Transverse colon (tissue), 4 donors: ENCODE measurements at regions not wholly inside any gene's neighbourhood (a gene's known extent, or its start where the extent isn't known, plus 50 kb on each side); places are given as distances from the start of the nearest gene placed in this dataset.

Source experiments
- EP300 ChIP-seq: sonication (generic); formaldehyde crosslinking; IDR thresholded peaks from one replicate; pipeline ENCODE4 v1.6.1; 2017; ENCODE audit warnings: antibody characterized with exemption, low read depth
- POLR2A ChIP-seq: fragments of 450-650 bp; IDR thresholded peaks from one replicate; pipeline ENCODE4 v1.6.1; 2016; ENCODE audit warnings: antibody characterized with exemption, mild to moderate bottlenecking, moderate library complexity
- POLR2AphosphoS5 ChIP-seq, 3 donors: sonication (generic); formaldehyde crosslinking; IDR thresholded peaks; one replicate each; pipeline ENCODE4 v1.6.1; 2016; ENCODE audit warnings: antibody characterized with exemption in 3 of 3
- TF ChIP-seq, protein P1 (sequence below), 5 experiments: fragments of 200-600 bp in 3 of 5; fragments of 450-650 bp in 2 of 5; sonication (generic) in 3 of 5; IDR thresholded peaks; 1 replicate in 2 of 5; 2 replicates in 3 of 5; pipeline ENCODE4 v1.5.1; 2016 to 2017; ENCODE audit warnings: antibody characterized with exemption in 5 of 5, inconsistent platforms in 3 of 5, mild to moderate bottlenecking in 2 of 5, moderate library complexity in 1 of 5

DNA sequence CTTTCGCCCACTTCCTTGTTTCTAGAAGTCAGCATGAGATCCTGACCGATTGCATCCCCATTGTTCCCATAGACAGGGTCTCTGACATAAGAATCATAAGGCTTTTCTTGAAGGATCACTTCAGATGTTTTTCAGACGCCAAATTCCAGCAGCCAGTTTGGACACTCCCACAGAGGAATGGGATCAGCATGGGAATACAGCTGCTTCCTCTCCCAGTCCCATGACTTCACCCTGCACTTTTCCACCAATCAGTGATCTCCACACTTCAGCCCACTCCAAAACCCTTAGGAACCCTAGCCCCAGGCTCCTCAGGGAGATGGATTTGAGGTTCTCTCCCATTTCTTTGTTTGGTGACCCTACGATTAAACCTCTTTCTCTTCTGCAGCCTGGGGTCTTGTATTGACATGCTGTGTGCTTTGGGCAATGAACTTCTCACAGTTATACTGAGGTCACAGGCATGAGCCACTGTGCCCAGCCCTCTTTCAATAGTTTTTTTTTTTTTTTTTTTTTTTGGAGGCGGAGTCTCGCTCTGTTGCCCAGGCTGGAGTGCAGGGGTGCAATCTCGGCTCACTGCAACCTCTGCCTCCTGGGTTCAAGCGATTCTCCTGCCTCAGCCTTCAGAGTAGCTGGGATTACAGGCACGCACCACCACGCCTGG, 52.8 kb upstream of the CHST3 start:
- TF ChIP-seq, protein P1, sequence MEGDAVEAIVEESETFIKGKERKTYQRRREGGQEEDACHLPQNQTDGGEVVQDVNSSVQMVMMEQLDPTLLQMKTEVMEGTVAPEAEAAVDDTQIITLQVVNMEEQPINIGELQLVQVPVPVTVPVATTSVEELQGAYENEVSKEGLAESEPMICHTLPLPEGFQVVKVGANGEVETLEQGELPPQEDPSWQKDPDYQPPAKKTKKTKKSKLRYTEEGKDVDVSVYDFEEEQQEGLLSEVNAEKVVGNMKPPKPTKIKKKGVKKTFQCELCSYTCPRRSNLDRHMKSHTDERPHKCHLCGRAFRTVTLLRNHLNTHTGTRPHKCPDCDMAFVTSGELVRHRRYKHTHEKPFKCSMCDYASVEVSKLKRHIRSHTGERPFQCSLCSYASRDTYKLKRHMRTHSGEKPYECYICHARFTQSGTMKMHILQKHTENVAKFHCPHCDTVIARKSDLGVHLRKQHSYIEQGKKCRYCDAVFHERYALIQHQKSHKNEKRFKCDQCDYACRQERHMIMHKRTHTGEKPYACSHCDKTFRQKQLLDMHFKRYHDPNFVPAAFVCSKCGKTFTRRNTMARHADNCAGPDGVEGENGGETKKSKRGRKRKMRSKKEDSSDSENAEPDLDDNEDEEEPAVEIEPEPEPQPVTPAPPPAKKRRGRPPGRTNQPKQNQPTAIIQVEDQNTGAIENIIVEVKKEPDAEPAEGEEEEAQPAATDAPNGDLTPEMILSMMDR (IDR thresholded peaks at IDR 0.05): no peak
- TF ChIP-seq POLR2A (no peak), EP300 (no peak), POLR2AphosphoS5 (IDR thresholded peaks at IDR 0.05) (no peak)
